ENCODE measurements at regions not wholly inside any gene's neighbourhood (a gene's known extent, or its start where the extent isn't known, plus 50 kb on each side); places are given as distances from the start of the nearest gene placed in this dataset.

- no peaks in the 10 kb centered on the region for H3K9me3 ChIP-seq
- H3K4me3 ChIP-seq, result no peak overlapping the region
- no peak for DNase-seq
- ATAC-seq, result no peak
- H3K36me3 ChIP-seq (ENCODE audit: low read depth), result no peaks in the 10 kb centered on the region
- no peaks in the 10 kb centered on the region for H3K4me1 ChIP-seq (ENCODE audit: low read depth)
- intact Hi-C loops (cut with DNase I, micrococcal nuclease), result no loop called here
- TF ChIP-seq, protein P1, sequence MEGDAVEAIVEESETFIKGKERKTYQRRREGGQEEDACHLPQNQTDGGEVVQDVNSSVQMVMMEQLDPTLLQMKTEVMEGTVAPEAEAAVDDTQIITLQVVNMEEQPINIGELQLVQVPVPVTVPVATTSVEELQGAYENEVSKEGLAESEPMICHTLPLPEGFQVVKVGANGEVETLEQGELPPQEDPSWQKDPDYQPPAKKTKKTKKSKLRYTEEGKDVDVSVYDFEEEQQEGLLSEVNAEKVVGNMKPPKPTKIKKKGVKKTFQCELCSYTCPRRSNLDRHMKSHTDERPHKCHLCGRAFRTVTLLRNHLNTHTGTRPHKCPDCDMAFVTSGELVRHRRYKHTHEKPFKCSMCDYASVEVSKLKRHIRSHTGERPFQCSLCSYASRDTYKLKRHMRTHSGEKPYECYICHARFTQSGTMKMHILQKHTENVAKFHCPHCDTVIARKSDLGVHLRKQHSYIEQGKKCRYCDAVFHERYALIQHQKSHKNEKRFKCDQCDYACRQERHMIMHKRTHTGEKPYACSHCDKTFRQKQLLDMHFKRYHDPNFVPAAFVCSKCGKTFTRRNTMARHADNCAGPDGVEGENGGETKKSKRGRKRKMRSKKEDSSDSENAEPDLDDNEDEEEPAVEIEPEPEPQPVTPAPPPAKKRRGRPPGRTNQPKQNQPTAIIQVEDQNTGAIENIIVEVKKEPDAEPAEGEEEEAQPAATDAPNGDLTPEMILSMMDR (IDR thresholded peaks at IDR 0.05), result no peak
Observed at GRCh38 chr10:123306290-123306689, 152.1 kb downstream of the BUB3 start.

- H3K9me3 ChIP-seq, result no peaks in the 10 kb centered on the region
- no peak for ATAC-seq
- no peak for DNase-seq
- no peaks in the 10 kb centered on the region for H3K4me1 ChIP-seq (ENCODE audit: low read depth)
- H3K4me3 ChIP-seq, result no peak overlapping the region
- no peaks in the 10 kb centered on the region for H3K36me3 ChIP-seq (ENCODE audit: low read depth)
- intact Hi-C loops (cut with DNase I, micrococcal nuclease), result no loop called here
- TF ChIP-seq, protein P1 (IDR thresholded peaks at IDR 0.05), result no peak
Observed at GRCh38 chr10:123309731-123310130, 155.5 kb downstream of the BUB3 start.

DNA sequence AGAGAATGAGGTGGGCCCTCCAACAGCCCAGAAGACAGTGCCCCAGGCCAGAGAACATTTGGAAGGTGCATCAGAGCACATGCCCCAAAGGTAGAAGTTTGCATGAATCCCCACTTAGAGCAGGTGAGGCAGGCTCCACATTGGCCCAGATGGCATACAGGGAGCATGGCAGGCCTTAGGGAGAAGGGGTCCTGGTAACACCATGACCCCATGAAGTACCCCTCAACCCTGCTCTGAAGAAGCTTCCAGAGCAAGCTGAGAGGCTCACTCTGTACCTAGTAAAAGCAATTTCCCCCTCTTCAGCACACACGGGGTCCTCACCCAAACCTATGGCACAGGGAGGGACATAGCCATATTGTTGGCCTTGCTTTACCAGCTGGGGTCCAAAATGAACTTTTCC lies 162.6 kb downstream of the BUB3 start:
- Histone ChIP-seq H3K4me3 (no peak overlapping the region), H3K4me1 (ENCODE audit: low read depth) (no peaks in the 10 kb centered on the region), H3K36me3 (ENCODE audit: low read depth) (no peaks in the 10 kb centered on the region), H3K9me3 (no peaks in the 10 kb centered on the region)
- TF ChIP-seq, protein P1 (IDR thresholded peaks at IDR 0.05), result no peak
- ATAC-seq (no peak), DNase-seq (no peak)
- intact Hi-C loops (cut with DNase I, micrococcal nuclease), result no loop called here

- intact Hi-C loops (cut with DNase I, micrococcal nuclease), result no loop called here
- no peaks in the 10 kb centered on the region for H3K36me3 ChIP-seq (ENCODE audit: low read depth)
- TF ChIP-seq, protein P1 (IDR thresholded peaks at IDR 0.05), result no peak
- H3K4me1 ChIP-seq (ENCODE audit: low read depth), result no peaks in the 10 kb centered on the region
- H3K4me3 ChIP-seq, result no peak overlapping the region
- no peaks in the 10 kb centered on the region for H3K9me3 ChIP-seq
- DNase-seq (no peak), ATAC-seq (no peak)
Observed at GRCh38 chr10:123318516-123318915, 164.3 kb downstream of the BUB3 start.

GRCh38 chr10:123320091-123320490 lies 165.9 kb downstream of the BUB3 start:
- ATAC-seq (no peak), DNase-seq (no peak)
- TF ChIP-seq, protein P1 (IDR thresholded peaks at IDR 0.05), result no peak
- H3K36me3 ChIP-seq (ENCODE audit: low read depth), result no peaks in the 10 kb centered on the region
- H3K4me1 ChIP-seq (ENCODE audit: low read depth), result no peaks in the 10 kb centered on the region
- intact Hi-C loops (cut with DNase I, micrococcal nuclease), result no loop called here
- no peaks in the 10 kb centered on the region for H3K9me3 ChIP-seq
- no peak overlapping the region for H3K4me3 ChIP-seq

- no peak for ATAC-seq
- no peak for DNase-seq
- Histone ChIP-seq H3K4me1 (ENCODE audit: low read depth) (no peaks in the 10 kb centered on the region), H3K4me3 (no peak overlapping the region), H3K36me3 (ENCODE audit: low read depth) (no peaks in the 10 kb centered on the region), H3K9me3 (no peaks in the 10 kb centered on the region)
- intact Hi-C loops (cut with DNase I, micrococcal nuclease), result no loop called here
- TF ChIP-seq, protein P1 (IDR thresholded peaks at IDR 0.05), result no peak
Observed at GRCh38 chr10:123323884-123324283, 169.7 kb downstream of the BUB3 start.
